ENCODE measurements at regions not wholly inside any gene's neighbourhood (a gene's known extent, or its start where the extent isn't known, plus 50 kb on each side); places are given as distances from the start of the nearest gene placed in this dataset.

- no peak for TF ChIP-seq POLR2A (IDR thresholded peaks at IDR 0.05)
- TF ChIP-seq CTCF (IDR thresholded peaks at IDR 0.05), result no peak
Observed at GRCh38 chr21:34216718-34217032, 143.3 kb downstream of the MRPS6 start.

Measured in breast epithelium (tissue), 3 donors.